ENCODE measurements at regions not wholly inside any gene's neighbourhood (a gene's known extent, or its start where the extent isn't known, plus 50 kb on each side); places are given as distances from the start of the nearest gene placed in this dataset.

DNA sequence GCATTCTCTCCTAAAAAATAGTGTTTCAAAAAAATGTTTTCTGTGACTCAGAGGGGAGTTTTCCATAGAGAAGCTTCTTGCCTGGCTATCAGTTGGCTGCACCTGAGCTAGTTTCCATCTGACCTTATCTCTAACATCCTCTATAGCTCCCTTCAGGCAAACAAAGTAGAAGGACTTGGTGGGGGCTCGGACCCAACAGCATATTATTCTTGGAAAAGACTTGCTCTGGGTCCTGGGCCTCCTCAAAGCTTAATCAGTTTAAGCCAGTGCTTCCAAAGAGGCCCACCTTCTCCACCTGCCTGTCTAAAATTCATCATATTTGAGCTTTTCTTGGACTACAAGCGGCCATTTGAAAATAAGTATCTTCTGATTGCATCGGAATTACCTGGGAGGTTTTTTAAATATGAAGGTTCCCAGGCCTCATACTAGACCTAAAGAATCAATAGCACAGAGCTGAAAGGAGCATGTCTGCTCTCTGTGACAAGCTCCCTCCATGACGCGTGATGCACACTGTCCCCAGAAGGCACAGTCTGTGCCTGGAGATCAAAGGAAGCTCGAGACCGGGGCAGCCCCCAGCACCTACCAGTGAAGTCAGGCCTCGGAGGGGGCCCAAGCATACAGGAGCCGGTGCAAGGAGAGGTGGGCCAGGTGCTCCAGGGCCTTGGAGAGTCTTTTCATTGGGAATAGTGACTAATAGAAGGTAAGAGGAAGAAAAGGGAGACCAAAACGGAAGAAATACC lies 80.6 kb upstream of the HIVEP1 start:
- TF ChIP-seq, protein P1, sequence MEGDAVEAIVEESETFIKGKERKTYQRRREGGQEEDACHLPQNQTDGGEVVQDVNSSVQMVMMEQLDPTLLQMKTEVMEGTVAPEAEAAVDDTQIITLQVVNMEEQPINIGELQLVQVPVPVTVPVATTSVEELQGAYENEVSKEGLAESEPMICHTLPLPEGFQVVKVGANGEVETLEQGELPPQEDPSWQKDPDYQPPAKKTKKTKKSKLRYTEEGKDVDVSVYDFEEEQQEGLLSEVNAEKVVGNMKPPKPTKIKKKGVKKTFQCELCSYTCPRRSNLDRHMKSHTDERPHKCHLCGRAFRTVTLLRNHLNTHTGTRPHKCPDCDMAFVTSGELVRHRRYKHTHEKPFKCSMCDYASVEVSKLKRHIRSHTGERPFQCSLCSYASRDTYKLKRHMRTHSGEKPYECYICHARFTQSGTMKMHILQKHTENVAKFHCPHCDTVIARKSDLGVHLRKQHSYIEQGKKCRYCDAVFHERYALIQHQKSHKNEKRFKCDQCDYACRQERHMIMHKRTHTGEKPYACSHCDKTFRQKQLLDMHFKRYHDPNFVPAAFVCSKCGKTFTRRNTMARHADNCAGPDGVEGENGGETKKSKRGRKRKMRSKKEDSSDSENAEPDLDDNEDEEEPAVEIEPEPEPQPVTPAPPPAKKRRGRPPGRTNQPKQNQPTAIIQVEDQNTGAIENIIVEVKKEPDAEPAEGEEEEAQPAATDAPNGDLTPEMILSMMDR (tag by site-specific recombination; IDR thresholded peaks at IDR 0.05) = no peak
- TF ChIP-seq, protein P2, sequence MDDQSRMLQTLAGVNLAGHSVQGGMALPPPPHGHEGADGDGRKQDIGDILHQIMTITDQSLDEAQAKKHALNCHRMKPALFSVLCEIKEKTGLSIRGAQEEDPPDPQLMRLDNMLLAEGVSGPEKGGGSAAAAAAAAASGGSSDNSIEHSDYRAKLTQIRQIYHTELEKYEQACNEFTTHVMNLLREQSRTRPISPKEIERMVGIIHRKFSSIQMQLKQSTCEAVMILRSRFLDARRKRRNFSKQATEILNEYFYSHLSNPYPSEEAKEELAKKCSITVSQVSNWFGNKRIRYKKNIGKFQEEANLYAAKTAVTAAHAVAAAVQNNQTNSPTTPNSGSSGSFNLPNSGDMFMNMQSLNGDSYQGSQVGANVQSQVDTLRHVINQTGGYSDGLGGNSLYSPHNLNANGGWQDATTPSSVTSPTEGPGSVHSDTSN (CRISPR knock-in tag; IDR thresholded peaks at IDR 0.05) = no peak
- no peak for TF ChIP-seq YY2 (tag by site-specific recombination; IDR thresholded peaks at IDR 0.05)
- no peak for TF ChIP-seq ZNF2 (tag by site-specific recombination; IDR thresholded peaks at IDR 0.05)
- no peak for TF ChIP-seq ZNF670 (tag by site-specific recombination; IDR thresholded peaks at IDR 0.05; ENCODE audit: low read depth)
- TF ChIP-seq, protein P3, sequence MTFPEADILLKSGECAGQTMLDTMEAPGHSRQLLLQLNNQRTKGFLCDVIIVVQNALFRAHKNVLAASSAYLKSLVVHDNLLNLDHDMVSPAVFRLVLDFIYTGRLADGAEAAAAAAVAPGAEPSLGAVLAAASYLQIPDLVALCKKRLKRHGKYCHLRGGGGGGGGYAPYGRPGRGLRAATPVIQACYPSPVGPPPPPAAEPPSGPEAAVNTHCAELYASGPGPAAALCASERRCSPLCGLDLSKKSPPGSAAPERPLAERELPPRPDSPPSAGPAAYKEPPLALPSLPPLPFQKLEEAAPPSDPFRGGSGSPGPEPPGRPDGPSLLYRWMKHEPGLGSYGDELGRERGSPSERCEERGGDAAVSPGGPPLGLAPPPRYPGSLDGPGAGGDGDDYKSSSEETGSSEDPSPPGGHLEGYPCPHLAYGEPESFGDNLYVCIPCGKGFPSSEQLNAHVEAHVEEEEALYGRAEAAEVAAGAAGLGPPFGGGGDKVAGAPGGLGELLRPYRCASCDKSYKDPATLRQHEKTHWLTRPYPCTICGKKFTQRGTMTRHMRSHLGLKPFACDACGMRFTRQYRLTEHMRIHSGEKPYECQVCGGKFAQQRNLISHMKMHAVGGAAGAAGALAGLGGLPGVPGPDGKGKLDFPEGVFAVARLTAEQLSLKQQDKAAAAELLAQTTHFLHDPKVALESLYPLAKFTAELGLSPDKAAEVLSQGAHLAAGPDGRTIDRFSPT (tag by site-specific recombination; IDR thresholded peaks at IDR 0.05) = no peak
- no peak for TF ChIP-seq ZFP69B (tag by site-specific recombination; IDR thresholded peaks at IDR 0.05)
- TF ChIP-seq TRIM28 (IDR thresholded peaks at IDR 0.05; ENCODE audit: borderline replicate concordance, low read length) = no peak
- TF ChIP-seq ZNF776 (tag by site-specific recombination; IDR thresholded peaks at IDR 0.05; ENCODE audit: borderline replicate concordance) = no peak
- TF ChIP-seq, protein P4, sequence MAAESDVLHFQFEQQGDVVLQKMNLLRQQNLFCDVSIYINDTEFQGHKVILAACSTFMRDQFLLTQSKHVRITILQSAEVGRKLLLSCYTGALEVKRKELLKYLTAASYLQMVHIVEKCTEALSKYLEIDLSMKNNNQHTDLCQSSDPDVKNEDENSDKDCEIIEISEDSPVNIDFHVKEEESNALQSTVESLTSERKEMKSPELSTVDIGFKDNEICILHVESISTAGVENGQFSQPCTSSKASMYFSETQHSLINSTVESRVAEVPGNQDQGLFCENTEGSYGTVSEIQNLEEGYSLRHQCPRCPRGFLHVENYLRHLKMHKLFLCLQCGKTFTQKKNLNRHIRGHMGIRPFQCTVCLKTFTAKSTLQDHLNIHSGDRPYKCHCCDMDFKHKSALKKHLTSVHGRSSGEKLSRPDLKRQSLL (tag by site-specific recombination; IDR thresholded peaks at IDR 0.05) = no peak
- TF ChIP-seq, protein P5, sequence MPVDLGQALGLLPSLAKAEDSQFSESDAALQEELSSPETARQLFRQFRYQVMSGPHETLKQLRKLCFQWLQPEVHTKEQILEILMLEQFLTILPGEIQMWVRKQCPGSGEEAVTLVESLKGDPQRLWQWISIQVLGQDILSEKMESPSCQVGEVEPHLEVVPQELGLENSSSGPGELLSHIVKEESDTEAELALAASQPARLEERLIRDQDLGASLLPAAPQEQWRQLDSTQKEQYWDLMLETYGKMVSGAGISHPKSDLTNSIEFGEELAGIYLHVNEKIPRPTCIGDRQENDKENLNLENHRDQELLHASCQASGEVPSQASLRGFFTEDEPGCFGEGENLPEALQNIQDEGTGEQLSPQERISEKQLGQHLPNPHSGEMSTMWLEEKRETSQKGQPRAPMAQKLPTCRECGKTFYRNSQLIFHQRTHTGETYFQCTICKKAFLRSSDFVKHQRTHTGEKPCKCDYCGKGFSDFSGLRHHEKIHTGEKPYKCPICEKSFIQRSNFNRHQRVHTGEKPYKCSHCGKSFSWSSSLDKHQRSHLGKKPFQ (tag by site-specific recombination; IDR thresholded peaks at IDR 0.05) = no peak
- TF ChIP-seq KLF9 (tag by site-specific recombination; IDR thresholded peaks at IDR 0.05; ENCODE audit: low read depth) = no peak
- TF ChIP-seq, protein P6, sequence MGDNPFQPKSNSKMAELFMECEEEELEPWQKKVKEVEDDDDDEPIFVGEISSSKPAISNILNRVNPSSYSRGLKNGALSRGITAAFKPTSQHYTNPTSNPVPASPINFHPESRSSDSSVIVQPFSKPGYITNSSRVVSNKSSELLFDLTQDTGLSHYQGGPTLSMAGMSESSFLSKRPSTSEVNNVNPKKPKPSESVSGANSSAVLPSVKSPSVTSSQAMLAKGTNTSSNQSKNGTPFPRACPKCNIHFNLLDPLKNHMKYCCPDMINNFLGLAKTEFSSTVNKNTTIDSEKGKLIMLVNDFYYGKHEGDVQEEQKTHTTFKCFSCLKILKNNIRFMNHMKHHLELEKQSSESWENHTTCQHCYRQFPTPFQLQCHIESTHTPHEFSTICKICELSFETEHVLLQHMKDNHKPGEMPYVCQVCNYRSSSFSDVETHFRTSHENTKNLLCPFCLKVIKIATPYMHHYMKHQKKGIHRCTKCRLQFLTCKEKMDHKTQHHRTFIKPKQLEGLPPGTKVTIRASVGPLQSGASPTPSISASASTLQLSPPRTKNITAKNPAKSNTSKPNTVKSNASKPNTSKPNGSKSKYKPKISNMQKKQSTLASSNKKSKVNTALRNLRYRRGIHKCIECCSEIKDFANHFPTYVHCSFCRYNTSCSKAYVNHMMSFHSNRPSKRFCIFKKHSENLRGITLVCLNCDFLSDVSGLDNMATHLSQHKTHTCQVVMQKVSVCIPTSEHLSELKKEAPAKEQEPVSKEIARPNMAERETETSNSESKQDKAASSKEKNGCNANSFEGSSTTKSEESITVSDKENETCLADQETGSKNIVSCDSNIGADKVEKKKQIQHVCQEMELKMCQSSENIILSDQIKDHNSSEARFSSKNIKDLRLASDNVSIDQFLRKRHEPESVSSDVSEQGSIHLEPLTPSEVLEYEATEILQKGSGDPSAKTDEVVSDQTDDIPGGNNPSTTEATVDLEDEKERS (tag by site-specific recombination; IDR thresholded peaks at IDR 0.05) = no peak
- TF ChIP-seq ZNF274 (IDR thresholded peaks at IDR 0.05; ENCODE audit: low read length) = no peak
- TF ChIP-seq ZNF274 (tag by site-specific recombination; IDR thresholded peaks at IDR 0.05; ENCODE audit: borderline replicate concordance) = no peak
